GM08714 (cell line): ENCODE measurements at regions not wholly inside any gene's neighbourhood (a gene's known extent, or its start where the extent isn't known, plus 50 kb on each side); places are given as distances from the start of the nearest gene placed in this dataset.
"Not testable (repeated sequence)": the region's sequence is repeated elsewhere in the genome, so short reads cannot be mapped to it uniquely, and the experiment has no call there.

Experiments
- H3K4me3 ChIP-seq: fragments of 200-500 bp; sonication (Bioruptor generic); 2 replicates; pipeline ENCODE4 v1.5.1; 2014; ENCODE audit warnings: mild to moderate bottlenecking, low read length, inconsistent platforms
- ZNF274 ChIP-seq: IDR thresholded peaks from 2 replicates; pipeline ENCODE4 v1.6.1; 2012; ENCODE audit warnings: mild to moderate bottlenecking, low read depth, low read length

GRCh38 chr2:142716463-142717242 lies 160.8 kb upstream of the KYNU start:
- no peak overlapping the region for H3K4me3 ChIP-seq
- TF ChIP-seq ZNF274: no peak

GRCh38 chr2:142714600-142714999 lies 162.9 kb upstream of the KYNU start:
- H3K4me3 ChIP-seq: no peak overlapping the region
- TF ChIP-seq ZNF274: no peak

- no peak for TF ChIP-seq ZNF274
- H3K4me3 ChIP-seq: no peak overlapping the region
These were observed 167.1 kb upstream of the KYNU start for GRCh38 chr2:142710336-142710735.

- TF ChIP-seq ZNF274: no peak
- no peak overlapping the region for H3K4me3 ChIP-seq
These were observed 170.1 kb upstream of the KYNU start for GRCh38 chr2:142707318-142707717.

DNA sequence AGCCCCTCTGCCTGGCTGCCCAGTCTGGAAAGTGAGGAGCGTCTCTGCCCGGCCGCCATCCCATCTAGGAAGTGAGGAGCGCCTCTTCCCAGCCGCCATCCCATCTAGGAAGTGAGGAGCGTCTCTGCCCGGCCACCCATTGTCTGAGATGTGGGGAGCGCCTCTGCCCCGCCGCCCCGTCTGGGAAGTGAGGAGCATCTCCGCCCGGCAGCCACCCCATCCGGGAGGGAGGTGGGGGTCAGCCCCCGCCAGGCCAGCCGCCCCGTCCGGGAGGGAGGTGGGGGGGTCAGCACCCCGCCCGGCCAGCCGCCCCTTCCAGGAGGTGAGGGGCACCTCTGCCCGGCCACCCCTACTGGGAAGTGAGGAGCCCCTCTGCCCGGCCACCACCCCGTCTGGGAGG lies 175.1 kb upstream of the KYNU start:
- H3K4me3 ChIP-seq: not testable (repeated sequence)

DNA sequence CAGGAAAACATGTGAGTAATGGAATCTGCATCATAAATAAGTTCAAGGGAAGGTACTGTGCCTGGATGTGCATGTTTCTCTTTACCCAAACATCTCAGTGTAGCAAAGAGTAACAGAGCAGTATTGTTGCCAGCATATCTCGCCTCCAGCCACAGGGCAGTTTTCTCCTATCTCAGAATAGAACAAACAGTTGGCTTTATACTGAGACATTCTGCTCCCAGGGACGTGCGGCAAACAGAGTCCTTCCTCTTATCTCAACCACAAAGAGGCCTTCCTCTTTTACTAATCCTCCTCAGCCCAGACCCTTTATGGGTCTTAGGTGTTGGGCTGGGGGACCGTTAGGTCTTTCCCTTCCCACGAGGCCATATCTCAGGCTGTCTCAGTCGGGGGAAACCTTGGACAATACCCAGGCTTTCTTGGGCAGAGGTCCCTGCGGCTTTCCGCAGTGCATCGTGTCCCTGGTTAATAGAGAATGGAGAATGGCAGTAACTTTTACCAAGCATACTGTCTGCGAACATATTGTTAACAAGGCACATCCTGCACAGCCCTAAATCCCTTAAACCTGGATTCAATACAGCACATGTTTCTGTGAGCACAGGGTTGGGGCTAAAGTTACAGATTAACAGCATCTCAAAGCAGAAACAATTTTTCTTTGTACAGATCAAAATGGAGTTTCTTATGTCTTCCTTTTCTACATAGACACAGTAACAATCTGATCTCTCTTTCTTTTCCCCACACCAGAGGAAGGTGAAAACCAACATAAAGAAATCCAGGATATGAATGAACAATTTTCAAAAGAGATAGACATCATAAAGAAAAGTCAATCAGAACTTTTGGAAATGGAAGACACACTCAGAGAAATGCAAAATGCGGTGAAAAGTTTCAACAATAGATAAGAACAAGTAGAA lies 181.9 kb upstream of the KYNU start:
- H3K4me3 ChIP-seq: not testable (repeated sequence)

DNA sequence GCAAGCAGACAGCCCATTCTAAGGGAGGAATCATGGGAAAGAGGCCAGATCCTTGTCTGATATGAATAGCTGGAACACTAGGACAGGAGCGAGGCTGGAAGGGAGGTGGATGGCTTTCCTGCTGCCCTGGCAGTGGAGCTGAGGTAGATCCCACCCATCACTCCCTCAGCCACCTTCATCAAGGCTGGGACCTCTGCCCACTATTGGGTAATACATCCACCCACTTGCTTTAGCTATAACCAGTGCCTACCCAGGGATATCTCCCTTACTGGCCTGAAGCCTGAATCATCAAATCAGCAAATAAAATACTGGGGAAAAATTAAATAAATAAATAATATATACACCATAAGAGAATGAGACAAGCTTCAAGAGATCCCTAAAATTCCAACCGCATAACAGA lies 183.2 kb upstream of the KYNU start:
- no peak overlapping the region for H3K4me3 ChIP-seq
- no peak for TF ChIP-seq ZNF274

DNA sequence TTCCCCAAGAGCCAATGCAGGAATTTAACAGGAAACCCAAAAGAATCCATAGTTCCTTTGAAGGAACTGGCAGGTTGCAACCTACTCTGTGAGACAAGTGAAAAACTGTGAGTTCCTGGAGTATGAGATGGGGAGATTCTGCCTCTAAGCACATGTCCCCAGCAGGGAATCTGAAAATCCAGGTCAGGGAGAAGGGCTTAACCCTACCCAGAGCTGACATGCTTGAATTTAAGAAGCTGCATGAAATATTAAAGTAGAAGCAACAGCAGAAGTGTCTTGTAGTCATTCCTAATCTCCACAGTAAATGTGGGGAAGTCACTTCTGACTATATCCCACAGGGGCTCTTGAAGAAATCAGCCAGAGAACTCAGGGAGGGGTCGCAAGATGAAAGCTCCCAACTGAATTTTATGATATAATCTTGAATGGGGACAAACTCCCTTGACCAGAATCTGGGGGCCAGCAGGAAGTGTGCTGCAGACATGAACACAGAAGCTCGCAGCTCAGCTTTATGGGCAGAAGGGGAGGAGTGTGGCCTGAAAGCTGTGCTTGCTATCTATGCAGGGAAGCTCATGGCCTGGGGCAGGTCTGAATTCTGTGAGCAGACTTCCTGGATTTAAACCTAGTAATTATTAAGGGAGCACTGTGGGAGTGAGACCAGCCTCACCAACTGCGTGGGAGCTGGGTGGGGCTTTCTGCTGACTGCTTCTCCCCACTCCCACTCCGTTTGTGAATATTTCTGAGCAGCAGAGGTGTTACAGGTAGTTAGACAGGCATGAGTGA lies 184.1 kb upstream of the KYNU start:
- TF ChIP-seq ZNF274: no peak

GRCh38 chr2:142688856-142689605 lies 188.4 kb upstream of the KYNU start:
- TF ChIP-seq ZNF274: no peak
- no peak overlapping the region for H3K4me3 ChIP-seq

More for the DNA sequence above, 184.1 kb upstream of the KYNU start:
- H3K4me3 ChIP-seq: no peak overlapping the region

DNA sequence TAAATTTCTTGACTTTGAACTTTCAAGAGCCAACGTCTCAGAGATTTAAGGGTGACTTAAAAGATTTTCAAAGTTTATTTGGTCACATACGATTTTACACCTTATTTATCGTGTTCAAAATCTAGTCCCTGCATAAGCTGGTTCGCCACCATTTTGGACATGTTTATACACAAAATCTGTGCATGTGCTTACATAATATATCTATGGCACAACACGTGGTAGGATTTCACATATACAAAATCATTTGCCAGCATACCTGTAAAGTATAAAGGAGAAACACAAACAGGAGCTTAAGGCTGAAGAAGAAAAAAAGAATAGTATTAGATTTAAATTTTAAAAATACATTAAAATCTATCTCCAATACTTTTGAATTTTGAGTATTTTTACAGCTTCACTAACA lies 190.0 kb upstream of the KYNU start:
- no peak for TF ChIP-seq ZNF274
- no peak overlapping the region for H3K4me3 ChIP-seq

DNA sequence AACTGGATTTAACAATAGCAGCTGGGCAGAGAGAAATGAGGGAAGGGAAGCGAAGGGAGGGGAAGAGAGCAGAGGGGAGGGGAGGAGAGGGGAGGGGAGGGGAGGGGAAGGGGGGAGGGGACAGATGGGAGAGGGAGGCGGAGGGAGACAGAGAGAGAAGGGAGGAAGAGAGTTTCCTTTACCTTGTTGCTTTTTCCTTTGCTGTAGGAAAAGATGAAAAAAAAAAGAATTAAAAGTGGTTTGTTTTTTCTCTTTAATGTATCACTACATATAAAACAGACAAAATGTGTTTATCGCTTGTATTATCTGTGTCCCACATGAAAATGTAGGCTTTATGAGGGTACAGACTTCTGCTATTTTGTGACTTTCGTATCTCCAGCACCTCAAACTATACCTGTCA lies 190.4 kb upstream of the KYNU start:
- no peak for TF ChIP-seq ZNF274
- H3K4me3 ChIP-seq: no peak overlapping the region

- H3K4me3 ChIP-seq: no peak overlapping the region
- TF ChIP-seq ZNF274: no peak
These were observed 192.8 kb upstream of the KYNU start for GRCh38 chr2:142684667-142685066.

GRCh38 chr2:142682528-142682927 lies 194.9 kb upstream of the KYNU start:
- TF ChIP-seq ZNF274: no peak
- H3K4me3 ChIP-seq: no peak overlapping the region

GRCh38 chr2:142681952-142682351 lies 195.5 kb upstream of the KYNU start:
- no peak for TF ChIP-seq ZNF274
- H3K4me3 ChIP-seq: no peak overlapping the region
